GM18517 (cell line): ENCODE measurements at regions not wholly inside any gene's neighbourhood (a gene's known extent, or its start where the extent isn't known, plus 50 kb on each side); places are given as distances from the start of the nearest gene placed in this dataset.

Experiments used
- ATAC-seq: cut with Tn5 transposase; IDR thresholded peaks from one replicate; pipeline ENCODE4 v1.9.1; 2021; ENCODE audit warnings: mild to moderate bottlenecking, moderate library complexity; ENCODE audit not compliant: unreplicated experiment

GRCh38 chr2:5841126-5841525 lies 148.9 kb downstream of the SOX11 start:
- ATAC-seq: no peak

DNA sequence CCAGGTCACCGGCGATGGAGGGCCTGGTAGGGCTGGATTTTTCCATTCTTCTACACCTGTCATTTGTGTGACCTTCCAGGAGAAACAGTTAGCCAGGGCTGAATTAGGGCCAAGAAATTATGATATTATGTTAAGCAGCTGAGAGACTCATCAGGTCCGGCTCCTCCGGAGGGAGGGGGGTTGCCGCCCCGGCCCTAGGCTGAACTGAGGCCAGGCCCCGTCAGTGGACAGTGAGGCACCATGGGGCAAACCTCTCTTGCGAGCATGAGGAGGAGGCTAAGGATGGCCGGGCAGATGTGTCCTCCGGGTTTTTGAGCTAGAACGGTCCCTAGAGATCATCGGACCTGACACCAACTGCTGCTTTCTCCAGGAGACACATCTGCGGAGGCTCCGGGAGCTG lies 150.1 kb downstream of the SOX11 start:
- no peak for ATAC-seq

GRCh38 chr2:5845798-5846330 lies 153.7 kb downstream of the SOX11 start:
- ATAC-seq: no peak

DNA sequence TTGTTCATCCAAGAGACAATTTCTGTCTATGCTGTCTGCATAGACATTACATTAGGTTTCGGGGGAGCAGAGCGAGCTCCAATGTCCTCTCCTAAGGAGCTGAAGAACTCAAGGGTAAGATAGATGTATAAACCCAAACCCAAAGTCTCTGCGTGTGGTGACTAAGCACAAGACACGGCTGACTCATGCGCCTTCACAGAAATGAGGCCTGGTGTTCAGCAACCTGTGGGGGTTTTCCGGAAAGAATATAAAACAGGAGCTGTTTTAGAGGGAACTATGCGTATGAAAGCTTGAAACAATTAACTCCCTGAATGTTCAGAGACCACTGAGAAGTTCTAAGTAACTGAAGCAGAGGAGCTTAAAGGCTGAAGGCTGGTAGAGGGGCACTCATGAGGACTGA lies 154.7 kb downstream of the SOX11 start:
- ATAC-seq: no peak

DNA sequence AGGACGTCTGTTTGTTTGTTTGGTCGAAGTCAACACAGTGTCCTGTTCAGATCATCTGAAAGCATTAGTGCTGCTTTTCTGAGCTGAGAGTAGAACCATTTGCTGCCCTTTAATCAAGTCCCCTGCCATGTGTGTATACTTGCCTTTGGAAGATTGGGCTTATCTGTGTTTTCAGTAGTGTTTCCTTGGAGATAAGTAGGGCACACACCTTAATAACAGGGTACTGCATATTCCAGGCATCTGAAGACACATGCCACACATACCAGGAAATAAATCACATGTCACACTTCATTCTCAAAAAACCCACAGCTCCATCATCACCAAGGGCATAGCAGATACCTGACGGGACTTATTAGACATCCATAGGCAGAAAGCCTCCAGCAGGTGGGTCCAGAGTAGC lies 157.4 kb downstream of the SOX11 start:
- no peak for ATAC-seq

GRCh38 chr2:5851410-5851809 lies 159.2 kb downstream of the SOX11 start:
- ATAC-seq: no peak

DNA sequence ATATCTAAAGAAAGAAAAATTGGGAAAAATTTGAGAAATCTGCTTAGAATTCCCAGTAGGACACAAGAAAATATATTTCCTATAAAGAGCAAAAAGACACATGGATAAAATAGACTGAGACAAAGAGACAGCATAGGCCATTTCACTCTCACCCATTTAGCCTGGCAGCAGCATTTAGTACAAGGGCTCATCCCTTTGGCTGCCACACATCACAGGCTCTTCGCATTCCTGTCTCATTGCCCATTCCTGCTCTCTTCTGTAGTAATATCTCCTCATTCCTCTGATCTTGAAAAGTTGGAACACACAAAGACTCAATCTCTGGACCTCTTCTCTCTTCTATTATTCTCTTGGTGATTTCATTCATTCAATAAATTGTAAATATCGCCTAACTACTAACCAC lies 162.6 kb downstream of the SOX11 start:
- ATAC-seq: no peak

DNA sequence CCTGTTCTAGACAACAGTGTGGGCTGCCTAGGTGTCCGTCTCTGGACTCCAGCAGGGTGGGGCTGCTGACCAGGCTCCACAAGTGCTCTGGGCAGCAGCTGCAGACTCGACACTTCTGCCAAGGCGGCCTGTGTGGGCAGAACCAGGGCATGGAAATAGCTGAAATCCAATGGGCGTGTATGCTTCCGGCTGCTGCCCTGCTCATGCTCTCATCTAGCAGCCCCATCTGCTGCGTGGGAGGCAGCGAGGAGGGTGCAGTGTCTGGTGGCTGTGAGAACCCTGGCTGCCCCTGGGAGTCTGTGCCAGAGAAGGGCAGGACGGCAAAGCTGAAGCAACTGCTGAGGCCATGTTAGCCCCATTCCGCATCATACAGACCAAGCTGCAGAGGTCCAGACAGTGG lies 174.9 kb downstream of the SOX11 start:
- no peak for ATAC-seq

GRCh38 chr2:5868931-5869330 lies 176.7 kb downstream of the SOX11 start:
- ATAC-seq: no peak

DNA sequence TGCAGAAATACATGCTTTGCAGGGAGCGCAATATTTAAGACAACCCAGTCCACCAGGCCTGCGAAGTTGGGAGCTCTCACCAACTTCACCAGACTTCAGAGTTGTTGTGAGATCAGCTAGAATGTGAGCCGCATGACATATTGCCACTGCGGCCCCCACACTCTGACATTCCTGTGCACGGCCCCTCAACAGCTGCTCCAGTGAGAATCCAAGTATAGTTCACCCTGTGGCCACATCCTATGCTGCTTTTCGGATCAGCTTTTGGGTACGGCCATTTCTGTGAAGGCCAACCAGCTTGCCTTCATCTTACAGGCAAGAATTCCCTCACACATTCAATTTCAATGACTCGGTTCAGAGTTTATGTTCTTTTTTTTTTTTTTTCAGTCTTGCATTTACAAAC lies 177.8 kb downstream of the SOX11 start:
- no peak for ATAC-seq

DNA sequence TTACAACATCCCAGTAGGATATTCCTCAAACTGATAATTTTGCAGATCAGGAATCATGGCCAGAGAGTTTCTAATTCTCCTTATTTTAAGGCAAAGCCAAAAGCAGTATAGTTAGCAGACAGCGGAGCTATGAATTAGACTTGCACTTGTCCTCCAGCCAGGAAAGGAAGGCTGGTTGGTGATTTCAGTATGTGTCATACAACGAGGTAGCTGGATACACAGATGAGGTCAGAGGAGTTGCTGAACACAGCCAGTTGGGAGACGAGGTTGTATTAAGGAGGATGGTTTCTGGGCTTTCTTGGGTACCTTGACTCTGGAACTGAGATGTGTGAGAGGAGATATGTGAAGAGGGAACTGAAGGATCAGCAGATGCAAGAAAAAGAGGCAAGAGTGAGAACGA lies 185.2 kb downstream of the SOX11 start:
- no peak for ATAC-seq

GRCh38 chr2:5885451-5886173 lies 193.4 kb downstream of the SOX11 start:
- ATAC-seq: no peak

- ATAC-seq: no peak
These were observed 194.3 kb downstream of the SOX11 start for GRCh38 chr2:5886462-5886861.

GRCh38 chr2:5888126-5888525 lies 195.9 kb downstream of the SOX11 start:
- ATAC-seq: no peak

- no peak for ATAC-seq
These were observed 197.3 kb downstream of the SOX11 start for GRCh38 chr2:5889519-5889918.

DNA sequence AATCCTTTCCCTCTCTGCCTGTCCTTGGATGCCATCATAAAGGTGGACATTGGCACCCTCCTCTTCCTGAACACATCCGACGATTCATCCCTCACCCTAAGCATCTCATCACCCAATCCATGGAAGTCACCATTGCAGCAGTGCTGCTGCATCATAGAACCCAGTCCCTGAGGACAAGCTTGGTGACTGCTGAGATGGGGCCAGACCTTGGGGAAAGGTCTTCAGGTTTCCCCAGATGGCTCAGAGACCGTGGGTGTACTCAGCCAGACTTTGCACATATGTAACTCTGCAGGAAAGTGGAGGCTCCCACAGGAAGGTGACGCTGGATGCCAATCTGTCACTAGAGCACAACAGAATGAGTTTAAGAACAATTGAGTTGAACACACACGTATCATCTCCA lies 202.2 kb downstream of the SOX11 start:
- ATAC-seq: no peak

DNA sequence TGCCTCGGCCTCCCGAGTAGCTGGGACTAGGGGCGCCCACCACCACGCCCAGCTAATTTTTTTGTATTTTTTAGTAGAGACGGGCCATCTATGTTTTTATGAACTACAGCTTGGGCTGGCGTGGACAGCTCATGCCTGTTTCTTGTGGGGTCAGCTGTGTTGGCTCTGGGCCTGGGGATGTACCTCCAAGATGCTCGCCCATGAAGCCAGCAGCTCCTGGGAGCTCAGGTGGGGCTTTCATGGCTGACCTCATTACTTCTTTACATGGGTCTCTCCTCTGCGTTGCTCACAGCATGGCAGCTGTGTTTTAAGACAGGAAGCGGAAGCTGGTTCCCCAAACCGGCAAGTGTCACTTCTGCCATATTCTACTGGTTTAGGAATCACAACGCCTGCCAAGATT lies 203.1 kb downstream of the SOX11 start:
- no peak for ATAC-seq

DNA sequence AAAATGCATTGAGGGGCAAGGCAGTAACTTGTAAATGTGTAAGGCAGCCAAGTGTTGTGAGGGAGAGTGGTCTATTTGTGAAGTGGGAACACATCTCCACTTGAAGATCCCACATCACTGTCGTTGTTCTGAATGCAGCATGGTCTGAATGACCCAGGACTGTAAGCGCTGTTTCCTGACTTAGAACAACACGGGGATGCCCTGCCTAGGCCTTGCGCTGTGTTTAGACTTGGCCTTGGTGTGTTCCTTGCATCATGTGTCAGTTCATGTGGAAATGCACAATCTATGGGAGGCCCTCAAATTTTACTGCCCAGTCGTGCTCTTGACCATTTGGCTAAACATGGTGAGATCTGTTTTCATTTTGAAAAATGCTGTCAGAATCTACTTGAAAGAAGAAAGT lies 205.1 kb downstream of the SOX11 start:
- ATAC-seq: no peak

- no peak for ATAC-seq
These were observed 206.5 kb downstream of the SOX11 start for GRCh38 chr2:5898667-5899066.

DNA sequence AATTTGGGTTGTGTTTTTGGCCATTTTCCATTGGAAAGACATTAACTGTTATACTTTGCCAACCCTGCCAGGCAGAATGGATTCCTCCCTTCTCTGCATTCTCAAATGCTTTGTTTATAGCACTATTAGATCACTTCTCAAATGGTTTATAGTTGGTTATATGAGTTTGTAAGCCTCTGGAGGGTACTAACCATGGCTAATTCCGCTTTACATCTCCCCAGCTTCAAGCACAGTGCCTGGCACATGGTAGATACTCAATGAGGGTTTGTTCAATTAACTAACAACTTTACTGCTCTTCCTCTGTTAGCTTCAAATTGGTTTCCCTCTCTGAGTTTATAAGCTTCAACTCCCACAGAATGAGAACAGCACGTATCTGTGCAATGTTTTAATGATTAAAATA lies 213.5 kb downstream of the SOX11 start:
- no peak for ATAC-seq

DNA sequence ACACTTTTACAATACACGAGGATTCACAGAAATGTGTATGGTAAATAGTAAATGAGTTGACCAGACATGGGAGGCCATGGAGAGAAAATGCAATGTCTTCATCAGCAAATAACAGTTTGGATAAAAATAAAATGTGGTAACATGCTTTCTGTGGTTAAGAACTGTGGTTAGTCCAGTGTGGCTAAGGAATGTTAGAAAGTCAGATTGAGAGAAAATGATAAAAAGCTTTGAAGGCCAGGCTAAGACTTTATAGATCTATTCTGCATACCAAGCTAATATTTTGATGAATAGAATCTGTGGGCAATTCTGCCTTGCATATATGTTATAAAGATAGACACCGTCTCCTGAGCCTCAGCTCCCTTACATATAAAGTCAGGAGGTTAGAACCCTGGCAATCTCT lies 215.9 kb downstream of the SOX11 start:
- ATAC-seq: no peak

DNA sequence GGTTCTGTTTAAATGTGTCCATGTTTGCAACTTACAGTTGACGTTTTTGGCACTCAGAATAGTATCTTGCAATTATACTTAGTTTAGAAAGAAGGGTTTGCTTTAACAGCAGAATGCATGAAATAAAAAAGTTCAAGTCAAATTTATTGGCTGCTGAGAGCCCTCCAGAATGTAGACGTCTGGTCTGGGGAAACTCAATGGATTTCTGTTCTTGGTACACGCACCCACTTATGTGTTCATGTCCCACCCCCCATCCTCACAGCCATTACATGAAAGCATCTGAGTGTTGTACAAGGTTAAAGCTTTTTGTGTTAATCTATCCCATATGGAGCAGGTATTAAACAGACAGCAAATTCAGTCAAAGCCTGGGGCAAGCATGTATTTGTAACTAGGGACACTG lies 219.5 kb downstream of the SOX11 start:
- ATAC-seq: no peak
